GM23338 (cell line): ENCODE measurements at regions not wholly inside any gene's neighbourhood (a gene's known extent, or its start where the extent isn't known, plus 50 kb on each side); places are given as distances from the start of the nearest gene placed in this dataset.

Source experiments
- ATAC-seq: fragments of 200-7000 bp; cut with Tn5 transposase; 3 replicates; pipeline ENCODE4 v1.9.1; 2020
- DNase-seq: peaks from one replicate; pipeline ENCODE4 v3.0.0-alpha.2; 2015; ENCODE audit warnings: low spot score
- H2AFZ ChIP-seq: fragments of 200-600 bp; sonication (generic); 2 replicates; pipeline ENCODE4 v1.8.0; 2016; ENCODE audit warnings: antibody characterized with exemption, mild to moderate bottlenecking, moderate library complexity
- H3F3A ChIP-seq: fragments of 200-600 bp; sonication (generic); replicated peaks from 2 replicates; pipeline ENCODE4 v1.8.0; 2017; ENCODE audit warnings: antibody characterized with exemption, mixed run types, low read depth
- H3K27ac ChIP-seq: fragments of 200-600 bp; sonication (generic); 2 replicates; pipeline ENCODE4 v1.6.1; 2016; ENCODE audit warnings: low read depth
- H3K27me3 ChIP-seq: fragments of 200-600 bp; sonication (generic); 2 replicates; pipeline ENCODE4 v1.8.0; 2016; ENCODE audit warnings: mild to moderate bottlenecking, mixed run types, moderate library complexity; ENCODE audit not compliant: insufficient read depth
- H3K36me3 ChIP-seq: fragments of 200-600 bp; sonication (generic); 2 replicates; pipeline ENCODE4 v1.8.0; 2016; ENCODE audit warnings: mild to moderate bottlenecking; ENCODE audit not compliant: insufficient read depth
- H3K4me1 ChIP-seq: fragments of 200-600 bp; sonication (generic); 2 replicates; pipeline ENCODE4 v1.8.0; 2016; ENCODE audit warnings: mild to moderate bottlenecking, moderate library complexity; ENCODE audit not compliant: insufficient read depth
- H3K4me2 ChIP-seq: fragments of 200-600 bp; sonication (generic); 2 replicates; pipeline ENCODE4 v1.7.1; 2017; ENCODE audit warnings: mixed run types
- H3K4me3 ChIP-seq: fragments of 200-600 bp; sonication (generic); 2 replicates; pipeline ENCODE4 v1.6.1; 2016; ENCODE audit warnings: mixed run types
- H3K79me2 ChIP-seq: fragments of 200-600 bp; sonication (generic); replicated peaks from 2 replicates; pipeline ENCODE4 v1.8.0; 2017; ENCODE audit warnings: mild to moderate bottlenecking; ENCODE audit not compliant: insufficient read depth
- H3K9me2 ChIP-seq: fragments of 200-600 bp; sonication (generic); 2 replicates; pipeline ENCODE4 v1.8.0; 2017; ENCODE audit not compliant: insufficient read depth
- H4K20me1 ChIP-seq: fragments of 200-600 bp; sonication (generic); replicated peaks from 2 replicates; pipeline ENCODE4 v1.8.0; 2017; ENCODE audit warnings: mild to moderate bottlenecking; ENCODE audit not compliant: insufficient read depth
- H3K27ac Mint-ChIP-seq: 2 replicates; pipeline ENCODE4 v1.8.0; 2020; ENCODE audit warnings: inconsistent platforms, mild to moderate bottlenecking, moderate library complexity, mixed read lengths
- H3K27me3 Mint-ChIP-seq: 3 replicates; pipeline ENCODE4 v1.8.0; 2022; ENCODE audit warnings: low read depth, mild to moderate bottlenecking, moderate library complexity, mixed read lengths, inconsistent platforms; ENCODE audit not compliant: insufficient read depth, poor library complexity
- H3K36me3 Mint-ChIP-seq: 3 replicates; pipeline ENCODE4 v1.8.0; 2021; ENCODE audit warnings: low read depth, mild to moderate bottlenecking, inconsistent platforms, moderate library complexity, mixed read lengths
- H3K4me1 Mint-ChIP-seq: 3 replicates; pipeline ENCODE4 v1.8.0; 2020; ENCODE audit warnings: mild to moderate bottlenecking, inconsistent platforms, mixed read lengths
- H3K4me3 Mint-ChIP-seq: 3 replicates; pipeline ENCODE4 v1.8.0; 2021; ENCODE audit warnings: moderate library complexity, mild to moderate bottlenecking, inconsistent platforms, mixed read lengths
- H3K9me3 Mint-ChIP-seq: 3 replicates; pipeline ENCODE4 v1.8.0; 2020; ENCODE audit warnings: moderate library complexity, mild to moderate bottlenecking, inconsistent platforms, mixed read lengths
- CREB1 ChIP-seq: fragments of 250-450 bp; sonication (Bioruptor Pico); IDR thresholded peaks from 2 replicates; pipeline ENCODE4 v1.5.0; 2020; ENCODE audit warnings: low read depth, mild to moderate bottlenecking, moderate library complexity
- EZH2 ChIP-seq: fragments of 200-600 bp; sonication (generic); IDR thresholded peaks from one replicate; pipeline ENCODE4 v1.8.0; 2017; ENCODE audit warnings: antibody characterized with exemption, mild to moderate bottlenecking, low read depth; ENCODE audit not compliant: unreplicated experiment
- EZH2phosphoT487 ChIP-seq: fragments of 200-600 bp; sonication (generic); IDR thresholded peaks from one replicate; pipeline ENCODE4 v1.8.1; 2018; ENCODE audit warnings: antibody characterized with exemption; ENCODE audit not compliant: unreplicated experiment
- JUNB ChIP-seq: IDR thresholded peaks from one replicate; pipeline ENCODE4 v1.6.1; 2016; ENCODE audit warnings: antibody characterized with exemption; ENCODE audit not compliant: unreplicated experiment
- NANOG ChIP-seq: IDR thresholded peaks from 2 replicates; pipeline ENCODE4 v1.6.1; 2016; ENCODE audit warnings: antibody characterized with exemption, borderline replicate concordance
- POLR2AphosphoS5 ChIP-seq: IDR thresholded peaks from 2 replicates; pipeline ENCODE4 v1.6.1; 2016; ENCODE audit warnings: antibody characterized with exemption, low read depth
- STAT1 ChIP-seq: IDR thresholded peaks from one replicate; pipeline ENCODE4 v1.6.1; 2016; ENCODE audit warnings: antibody characterized with exemption; ENCODE audit not compliant: unreplicated experiment
- ZNF331 ChIP-seq: fragments of 250-450 bp; sonication (Bioruptor Pico); IDR thresholded peaks from 2 replicates; pipeline ENCODE4 v1.5.0; 2020; ENCODE audit warnings: low read depth, mild to moderate bottlenecking, moderate library complexity
- TF ChIP-seq, protein P1 (sequence below): IDR thresholded peaks from one replicate; pipeline ENCODE4 v1.6.1; 2018; ENCODE audit warnings: antibody characterized with exemption; ENCODE audit not compliant: unreplicated experiment

DNA sequence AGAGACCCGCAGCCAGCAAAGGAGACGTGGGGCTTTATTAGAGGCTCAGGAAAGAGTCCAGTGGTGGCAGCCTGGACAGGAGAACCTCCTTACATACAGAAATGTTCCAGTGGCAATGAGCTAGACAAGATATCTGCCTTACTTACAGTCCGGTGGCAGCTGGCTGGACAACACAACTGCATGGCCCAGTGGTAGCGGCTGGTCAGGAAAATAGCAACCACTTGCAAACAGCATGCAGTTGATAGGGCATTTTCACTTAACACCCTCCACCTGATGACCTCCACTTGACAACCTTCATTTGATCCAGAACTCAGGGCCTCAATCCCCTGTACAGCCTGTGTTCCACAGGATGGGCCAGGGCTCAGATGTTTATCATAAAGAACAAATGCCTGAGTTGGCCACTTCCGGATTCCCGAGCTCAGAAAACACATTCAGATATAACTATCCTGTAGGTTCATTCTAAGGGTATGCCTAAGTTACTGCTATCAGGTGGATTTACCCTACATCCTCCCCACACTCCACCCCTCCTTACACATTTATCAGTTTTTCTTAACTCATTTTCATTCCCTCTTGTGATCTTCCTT is 63.3 kb upstream of the ITPRID2 start:
- Histone ChIP-seq H4K20me1 (no peaks in the 10 kb centered on the region), H3K9me2 (no peaks in the 10 kb centered on the region), H3K36me3 (no peaks in the 10 kb centered on the region), H3K27ac (no peak overlapping the region), H3K27me3 (no peaks in the 10 kb centered on the region), H3K79me2 (no peaks in the 10 kb centered on the region), H2AFZ (no peak overlapping the region), H3K4me2 (no peak overlapping the region), H3K4me3 (no peak overlapping the region), H3F3A (no peaks in the 10 kb centered on the region), H3K4me1 (no peaks in the 10 kb centered on the region)
- no peaks in the 10 kb centered on the region for H3K36me3 Mint-ChIP-seq
- no peaks in the 10 kb centered on the region for H3K4me1 Mint-ChIP-seq
- TF ChIP-seq STAT1 = no peak
- no peak for TF ChIP-seq JUNB
- TF ChIP-seq ZNF331 (CRISPR knock-in tag) = no peak
- ATAC-seq = no peak
- H3K27ac Mint-ChIP-seq = no peak overlapping the region
- no peaks in the 10 kb centered on the region for H3K27me3 Mint-ChIP-seq
- no peak overlapping the region for H3K4me3 Mint-ChIP-seq
- no peak for DNase-seq
- H3K9me3 Mint-ChIP-seq = no peaks in the 10 kb centered on the region

- DNase-seq (no peak), ATAC-seq (no peak)
- H3K27me3 ChIP-seq = no peaks in the 10 kb centered on the region
- no peaks in the 10 kb centered on the region for H3F3A ChIP-seq
- Mint-ChIP-seq H3K27me3 (no peaks in the 10 kb centered on the region), H3K9me3 (peaks cover under 1% of the 10 kb centered on the region; the same call in 1 of the 3 replicates), H3K36me3 (no peaks in the 10 kb centered on the region), H3K4me1 (no peaks in the 10 kb centered on the region), H3K4me3 (no peak overlapping the region), H3K27ac (no peak overlapping the region)
- H3K79me2 ChIP-seq = no peaks in the 10 kb centered on the region
- H3K27ac ChIP-seq = no peak overlapping the region
- H3K4me1 ChIP-seq = no peaks in the 10 kb centered on the region
- H2AFZ ChIP-seq = no peak overlapping the region
- TF ChIP-seq, protein P1, sequence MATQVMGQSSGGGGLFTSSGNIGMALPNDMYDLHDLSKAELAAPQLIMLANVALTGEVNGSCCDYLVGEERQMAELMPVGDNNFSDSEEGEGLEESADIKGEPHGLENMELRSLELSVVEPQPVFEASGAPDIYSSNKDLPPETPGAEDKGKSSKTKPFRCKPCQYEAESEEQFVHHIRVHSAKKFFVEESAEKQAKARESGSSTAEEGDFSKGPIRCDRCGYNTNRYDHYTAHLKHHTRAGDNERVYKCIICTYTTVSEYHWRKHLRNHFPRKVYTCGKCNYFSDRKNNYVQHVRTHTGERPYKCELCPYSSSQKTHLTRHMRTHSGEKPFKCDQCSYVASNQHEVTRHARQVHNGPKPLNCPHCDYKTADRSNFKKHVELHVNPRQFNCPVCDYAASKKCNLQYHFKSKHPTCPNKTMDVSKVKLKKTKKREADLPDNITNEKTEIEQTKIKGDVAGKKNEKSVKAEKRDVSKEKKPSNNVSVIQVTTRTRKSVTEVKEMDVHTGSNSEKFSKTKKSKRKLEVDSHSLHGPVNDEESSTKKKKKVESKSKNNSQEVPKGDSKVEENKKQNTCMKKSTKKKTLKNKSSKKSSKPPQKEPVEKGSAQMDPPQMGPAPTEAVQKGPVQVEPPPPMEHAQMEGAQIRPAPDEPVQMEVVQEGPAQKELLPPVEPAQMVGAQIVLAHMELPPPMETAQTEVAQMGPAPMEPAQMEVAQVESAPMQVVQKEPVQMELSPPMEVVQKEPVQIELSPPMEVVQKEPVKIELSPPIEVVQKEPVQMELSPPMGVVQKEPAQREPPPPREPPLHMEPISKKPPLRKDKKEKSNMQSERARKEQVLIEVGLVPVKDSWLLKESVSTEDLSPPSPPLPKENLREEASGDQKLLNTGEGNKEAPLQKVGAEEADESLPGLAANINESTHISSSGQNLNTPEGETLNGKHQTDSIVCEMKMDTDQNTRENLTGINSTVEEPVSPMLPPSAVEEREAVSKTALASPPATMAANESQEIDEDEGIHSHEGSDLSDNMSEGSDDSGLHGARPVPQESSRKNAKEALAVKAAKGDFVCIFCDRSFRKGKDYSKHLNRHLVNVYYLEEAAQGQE = no peak
- TF ChIP-seq EZH2 (no peak), CREB1 (CRISPR knock-in tag) (no peak), ZNF331 (CRISPR knock-in tag) (no peak), NANOG (no peak)
- no peaks in the 10 kb centered on the region for H3K36me3 ChIP-seq
- no peak overlapping the region for H3K4me2 ChIP-seq
- H3K9me2 ChIP-seq = 0 out of 2 replicates have a peak, but pooled peaks cover 6% of the 10 kb centered on the region
- no peaks in the 10 kb centered on the region for H4K20me1 ChIP-seq
- H3K4me3 ChIP-seq = no peak overlapping the region
Measured at GRCh38 chr2:181829230-181829629, 62.3 kb upstream of the ITPRID2 start.

GRCh38 chr2:181832015-181832414 is 59.5 kb upstream of the ITPRID2 start:
- Mint-ChIP-seq H3K27ac (no peak overlapping the region), H3K4me1 (no peaks in the 10 kb centered on the region), H3K4me3 (no peak overlapping the region), H3K27me3 (no peaks in the 10 kb centered on the region), H3K9me3 (peaks cover 2% of the 10 kb centered on the region; the same call in 1 of the 3 replicates), H3K36me3 (no peaks in the 10 kb centered on the region)
- Histone ChIP-seq H3K4me3 (no peak overlapping the region), H3K27me3 (no peaks in the 10 kb centered on the region), H3F3A (no peaks in the 10 kb centered on the region), H2AFZ (no peak overlapping the region), H3K4me2 (no peak overlapping the region), H3K36me3 (no peaks in the 10 kb centered on the region), H3K27ac (no peak overlapping the region), H4K20me1 (no peaks in the 10 kb centered on the region), H3K9me2 (0 out of 2 replicates have a peak, but pooled peaks cover 6% of the 10 kb centered on the region), H3K79me2 (no peaks in the 10 kb centered on the region), H3K4me1 (no peaks in the 10 kb centered on the region)
- DNase-seq (no peak), ATAC-seq (no peak)
- TF ChIP-seq JUNB (no peak), EZH2phosphoT487 (no peak), ZNF331 (CRISPR knock-in tag) (no peak), EZH2 (no peak), POLR2AphosphoS5 (no peak)
